ENCODE measurements at regions not wholly inside any gene's neighbourhood (a gene's known extent, or its start where the extent isn't known, plus 50 kb on each side); places are given as distances from the start of the nearest gene placed in this dataset.
"Not testable (repeated sequence)": the region's sequence is repeated elsewhere in the genome, so short reads cannot be mapped to it uniquely, and the experiment has no call there.

DNA sequence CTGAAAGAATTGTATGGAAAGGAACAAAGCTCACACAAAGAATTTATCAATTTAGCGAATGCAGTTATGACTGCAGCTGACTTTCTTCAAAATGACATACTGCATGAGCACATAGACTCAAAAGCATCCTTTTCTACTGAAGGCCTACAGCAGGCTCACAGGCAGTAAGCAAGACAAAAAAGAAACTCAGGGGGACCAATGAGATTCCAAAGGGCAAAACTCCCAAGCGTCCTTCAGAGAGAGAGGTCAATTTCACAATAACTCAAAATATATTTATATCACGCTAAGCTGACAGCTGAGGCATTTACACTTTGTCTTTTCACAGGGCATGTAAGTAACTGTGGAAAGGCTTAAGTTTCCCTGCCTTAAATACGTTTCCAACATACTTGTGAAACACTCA, 427.9 kb upstream of the RASGRP1 start:
- DNase-seq: no peak

DNA sequence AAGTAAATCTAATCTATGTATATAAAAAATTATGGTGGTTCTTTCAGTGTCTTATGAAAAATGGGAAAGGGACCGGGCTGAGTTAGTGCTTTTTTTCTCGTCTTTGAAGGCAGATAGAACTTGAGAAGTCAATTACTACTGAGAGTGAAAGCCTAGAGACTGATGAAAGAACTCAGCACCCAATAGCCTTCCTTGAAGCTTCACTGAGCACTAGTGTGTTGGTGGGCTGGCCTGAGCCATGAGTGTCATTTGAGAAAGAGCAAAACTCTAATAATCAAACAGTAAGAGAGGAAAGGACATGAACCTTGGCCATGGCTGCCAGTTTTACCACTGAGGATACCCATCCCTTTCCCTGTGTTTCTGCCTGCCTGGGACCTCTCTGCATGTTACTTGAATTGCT, 428.3 kb upstream of the RASGRP1 start:
- DNase-seq: no peak

DNA sequence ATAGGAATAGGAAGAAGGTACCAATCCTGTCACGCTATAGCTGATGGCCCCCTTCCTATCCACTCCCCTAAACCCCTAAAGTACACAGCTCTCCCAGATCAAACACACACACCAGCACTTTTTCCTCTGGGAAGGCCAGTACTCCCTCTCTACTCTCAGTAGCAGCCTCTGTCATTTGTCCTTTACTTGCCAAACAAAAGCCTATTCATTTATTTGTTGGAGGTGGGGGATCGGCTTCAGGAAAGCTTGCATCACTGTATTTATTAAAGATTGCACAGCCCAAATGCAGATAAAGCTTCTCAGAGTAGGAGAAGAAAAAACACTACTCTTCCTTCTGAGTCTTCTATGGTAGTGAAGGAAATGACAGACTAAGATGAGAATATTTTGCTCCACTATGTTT, 429.7 kb upstream of the RASGRP1 start:
- no peak for DNase-seq

DNA sequence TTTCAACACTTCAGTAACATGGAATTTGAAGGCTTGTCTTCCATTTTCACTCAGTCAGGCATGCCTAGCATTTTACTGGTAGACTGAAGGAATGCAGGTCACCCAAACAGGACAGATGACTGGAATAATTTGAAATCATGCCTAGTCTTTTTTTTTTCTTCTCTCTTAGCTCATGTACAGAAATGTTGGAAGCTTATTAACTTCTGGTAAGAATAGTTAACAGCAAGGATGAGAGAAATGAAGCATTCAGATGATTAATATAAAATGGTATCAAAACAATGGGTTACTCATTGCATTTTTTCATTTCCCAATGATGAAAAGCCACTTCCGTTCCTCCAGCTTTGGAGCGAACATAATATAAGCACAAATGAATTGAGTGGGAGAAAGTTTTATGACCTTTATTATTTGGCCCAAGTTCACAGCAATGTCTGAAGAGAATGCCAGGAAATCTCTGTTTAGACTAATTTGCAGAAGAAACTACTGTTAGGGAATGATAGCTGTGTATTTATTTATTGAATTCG, 431.6 kb upstream of the RASGRP1 start:
- DNase-seq: no peak

DNA sequence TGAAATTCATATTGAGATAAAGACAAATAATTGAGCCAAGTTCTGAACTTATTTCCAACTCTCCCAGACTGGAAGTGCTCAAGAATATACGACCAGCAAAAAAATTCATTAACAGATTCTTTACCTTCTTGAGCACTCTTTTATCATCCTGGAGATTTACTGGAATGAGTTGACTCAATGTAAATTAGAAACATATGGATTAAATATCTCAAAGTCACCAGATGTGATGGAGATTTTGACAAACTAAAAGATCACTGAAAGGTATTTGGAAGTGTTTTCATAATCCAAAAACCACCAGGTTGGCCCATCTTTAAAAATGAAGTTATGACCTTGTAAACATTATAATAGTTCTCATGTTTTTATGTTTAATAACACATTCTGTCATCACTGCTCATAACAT, 433.2 kb upstream of the RASGRP1 start:
- no peak for DNase-seq

DNA sequence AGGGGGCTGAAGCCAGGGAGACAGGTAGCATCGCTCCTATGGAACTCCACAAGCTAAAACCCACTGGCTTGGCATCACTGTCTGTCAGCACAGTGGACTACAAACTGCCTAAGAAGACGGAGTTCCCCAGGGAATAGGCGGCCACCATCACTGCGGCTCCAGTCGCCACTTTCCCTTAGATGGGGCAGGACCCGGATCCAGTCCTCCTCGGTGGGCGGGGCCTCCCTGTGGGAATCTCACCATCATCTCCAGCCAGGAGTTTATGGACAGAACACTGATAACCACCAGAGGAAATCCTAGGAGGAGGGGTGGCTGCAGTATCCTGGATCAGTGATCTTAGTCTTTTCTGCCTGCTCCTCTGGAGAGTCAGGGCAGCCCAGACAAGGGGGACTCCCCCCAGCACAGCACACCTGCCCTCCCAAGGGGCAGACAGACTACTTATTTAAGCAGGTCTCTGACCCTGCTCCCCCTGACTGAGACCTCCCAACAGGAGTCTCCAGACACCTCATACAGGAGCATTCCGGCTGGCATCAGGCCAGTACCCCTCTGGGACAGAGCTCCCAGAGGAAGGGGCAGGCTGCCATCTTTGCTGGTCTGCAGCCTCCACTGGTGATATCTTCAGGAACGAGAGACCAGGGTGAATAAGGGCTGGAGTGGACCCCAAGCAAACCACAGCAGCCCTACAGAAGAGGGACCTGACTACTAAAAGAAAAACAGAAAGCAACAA, 435.6 kb upstream of the RASGRP1 start:
- DNase-seq: no peak

DNA sequence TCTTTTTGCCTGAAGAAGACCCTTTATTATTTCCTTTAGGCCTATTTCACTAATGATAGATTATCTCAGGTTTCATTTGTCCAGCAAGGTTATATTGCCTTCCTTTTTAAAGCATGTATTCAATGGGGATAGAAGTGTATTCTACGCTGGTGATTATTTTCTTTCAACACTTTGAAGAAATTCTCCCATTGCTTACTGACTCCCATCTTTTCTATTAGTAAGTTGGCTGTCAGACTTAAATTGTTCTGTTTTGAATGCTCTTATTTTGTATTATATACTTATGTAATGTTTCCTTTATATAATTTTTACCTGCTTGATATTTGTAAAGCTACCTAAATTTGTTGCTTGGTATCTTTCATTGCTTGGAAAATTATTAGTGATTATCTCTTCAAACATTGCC, 445.1 kb upstream of the RASGRP1 start:
- DNase-seq: no peak

DNA sequence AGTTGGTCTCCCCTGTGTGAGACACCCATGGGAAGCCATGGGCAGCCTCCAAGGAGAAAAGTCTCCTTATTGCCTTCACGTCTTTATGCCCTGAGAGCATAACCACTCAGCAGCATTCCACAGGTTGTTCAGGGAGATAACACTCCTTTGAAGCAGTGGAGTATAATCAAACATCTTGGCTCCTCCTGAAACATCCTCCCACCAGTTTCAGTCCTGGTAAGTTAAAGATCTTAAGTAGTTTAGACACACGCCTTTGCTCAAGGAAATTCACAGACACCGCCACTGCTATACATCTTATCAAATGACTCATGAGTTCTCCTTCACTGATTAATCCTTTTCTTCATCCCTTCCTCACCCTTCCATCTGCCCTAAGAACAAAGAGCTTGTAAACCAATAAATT, 446.5 kb upstream of the RASGRP1 start:
- not testable (repeated sequence) for DNase-seq

DNA sequence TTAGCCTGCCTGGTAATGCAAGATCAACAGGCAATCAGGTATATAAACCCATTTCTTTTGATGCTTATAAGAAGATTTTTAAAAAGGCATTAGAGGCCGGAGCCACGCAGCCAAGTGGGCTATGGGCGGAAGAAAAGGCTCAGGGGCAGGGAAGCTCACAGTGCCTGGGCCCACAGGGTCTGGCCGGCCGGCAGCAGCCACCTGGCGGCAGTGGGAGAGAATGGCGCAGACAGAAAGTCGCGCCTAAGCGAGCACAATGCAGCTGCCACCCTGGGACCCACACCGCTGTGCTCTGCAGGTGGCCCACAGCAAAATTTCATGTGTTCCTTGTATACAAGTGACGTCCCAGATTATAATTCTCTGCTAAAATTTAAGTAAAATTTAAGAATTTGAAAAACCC, 448.6 kb upstream of the RASGRP1 start:
- no peak for DNase-seq

DNA sequence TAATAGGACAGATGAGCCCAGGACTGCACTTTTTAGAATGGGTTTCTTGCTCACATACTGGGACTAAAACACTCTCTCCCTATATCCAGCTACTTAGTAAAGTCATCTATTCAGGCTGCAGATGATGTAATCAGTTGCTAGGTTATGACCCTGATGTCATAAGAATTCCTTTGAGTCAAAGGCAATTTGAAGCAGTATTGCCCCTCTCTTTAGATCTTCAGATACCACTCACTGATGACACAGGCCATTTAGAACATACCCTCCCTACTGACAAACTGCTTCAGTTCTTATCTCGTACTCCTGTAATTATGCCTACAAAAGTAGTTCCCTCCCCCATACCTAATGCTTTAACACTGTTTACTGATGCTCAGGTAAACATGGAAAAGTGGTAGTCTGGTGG, 450.1 kb upstream of the RASGRP1 start:
- DNase-seq: no peak

DNA sequence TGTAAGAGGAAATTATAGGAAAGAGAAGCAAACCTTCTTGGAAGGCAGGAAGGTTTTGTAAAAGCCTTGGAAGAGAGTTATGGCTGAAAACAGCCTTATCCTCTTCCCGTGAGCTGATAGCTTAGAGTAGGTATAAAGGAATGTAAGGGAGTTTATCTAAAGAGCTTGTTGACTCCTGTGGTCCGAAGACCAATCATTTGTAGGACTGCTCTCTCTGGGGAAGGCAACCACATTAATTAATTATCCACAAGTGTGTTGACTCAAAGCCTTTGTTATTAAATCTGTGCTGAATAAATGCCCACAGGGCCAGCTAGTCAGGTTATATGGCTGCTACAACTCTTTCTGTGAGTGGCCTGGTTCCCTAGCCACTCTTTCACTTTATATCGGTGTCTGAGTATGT, 452.1 kb upstream of the RASGRP1 start:
- DNase-seq: peak; percentile 33

DNA sequence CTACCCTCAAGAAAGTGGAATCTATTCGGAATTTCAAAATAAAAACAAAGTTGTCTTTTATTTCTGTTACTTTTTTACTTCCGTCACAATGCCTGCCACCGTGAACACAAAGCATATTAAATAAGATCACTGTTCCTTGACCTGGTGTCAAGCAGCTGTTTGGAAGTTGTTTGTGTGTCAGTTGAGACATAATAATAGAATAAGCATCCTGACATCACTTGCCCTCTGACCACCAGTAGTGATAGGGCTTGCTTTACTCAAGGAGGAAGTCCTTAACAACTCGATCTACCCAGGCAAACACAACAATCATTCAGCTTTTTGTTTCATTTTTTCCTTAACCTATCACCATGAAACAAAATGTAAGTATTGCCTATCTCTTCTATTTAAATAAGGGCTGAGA, 454.4 kb upstream of the RASGRP1 start:
- DNase-seq: no peak

DNA sequence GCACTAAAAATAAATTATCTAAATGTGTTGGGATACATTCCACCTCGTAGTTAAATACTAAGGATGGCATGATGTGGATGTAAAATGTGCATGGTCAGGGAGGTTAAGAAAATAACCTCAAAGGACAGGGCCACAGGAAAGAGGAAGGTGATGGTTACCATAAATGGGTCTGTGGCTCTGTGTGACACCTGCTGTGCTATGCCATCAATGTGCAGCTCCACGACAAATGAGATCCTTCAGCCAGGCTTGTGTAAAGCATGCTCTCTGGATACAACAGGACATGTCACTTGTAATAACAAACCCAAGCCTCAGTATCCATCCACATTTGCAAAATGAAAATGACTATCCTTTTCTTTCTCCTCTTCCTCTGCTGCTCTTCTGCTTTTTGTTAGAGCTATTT, 456.7 kb upstream of the RASGRP1 start:
- no peak for DNase-seq

DNA sequence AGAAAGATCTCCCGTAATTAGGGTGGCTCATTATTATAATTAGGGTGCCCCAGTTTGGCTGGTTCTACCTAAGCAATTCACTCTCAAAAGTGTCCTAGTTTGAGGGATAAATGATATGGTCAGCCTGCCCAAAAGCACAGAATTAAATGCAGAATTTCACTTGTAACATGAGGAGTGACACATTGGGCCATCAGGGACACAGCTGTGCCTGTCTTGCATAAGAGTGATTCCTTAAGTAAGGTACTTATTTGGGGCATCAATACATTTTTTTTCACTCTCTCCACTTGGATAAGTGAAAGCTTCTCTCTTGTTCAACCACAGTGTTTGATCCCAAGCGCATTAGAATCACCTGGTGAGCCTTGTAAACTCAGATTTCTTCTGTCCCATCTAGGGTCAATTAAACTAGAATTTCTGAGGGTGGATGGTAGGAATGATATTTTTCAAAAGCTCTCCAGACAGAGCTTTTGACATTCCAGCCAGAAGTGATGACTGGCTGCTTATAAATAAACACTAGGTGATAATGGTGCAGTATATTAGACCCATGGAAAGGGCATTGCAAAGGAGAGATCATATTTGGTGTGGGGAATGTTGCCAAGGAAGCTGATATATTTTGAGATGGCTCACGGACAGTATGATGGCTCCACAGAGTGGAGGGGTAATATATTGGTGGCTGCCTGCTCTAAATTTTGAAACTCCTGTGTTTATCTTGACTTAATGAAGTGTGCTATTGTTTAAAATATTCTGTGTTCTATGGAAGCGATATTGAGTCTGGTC, 458.1 kb upstream of the RASGRP1 start:
- no peak for DNase-seq

DNA sequence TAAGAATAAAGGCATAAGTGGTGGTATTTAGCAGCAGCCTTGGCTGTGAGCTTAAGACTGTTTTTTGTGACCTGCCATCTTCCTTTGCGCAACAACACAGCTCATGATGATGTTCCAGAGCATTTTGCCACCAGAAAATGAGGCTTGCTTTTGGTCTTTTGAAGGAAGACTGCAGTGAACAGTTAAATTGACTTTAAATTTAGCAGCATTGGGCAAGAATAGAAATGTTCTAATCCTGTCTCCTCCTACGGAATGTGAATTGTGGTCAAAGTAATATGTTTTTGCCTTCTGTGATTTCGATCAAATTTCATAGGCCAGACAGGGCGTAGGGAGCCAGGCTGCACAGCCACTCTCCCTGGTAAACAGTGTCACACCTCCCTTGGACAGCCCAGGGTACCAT, 460.7 kb upstream of the RASGRP1 start:
- DNase-seq: no peak

DNA sequence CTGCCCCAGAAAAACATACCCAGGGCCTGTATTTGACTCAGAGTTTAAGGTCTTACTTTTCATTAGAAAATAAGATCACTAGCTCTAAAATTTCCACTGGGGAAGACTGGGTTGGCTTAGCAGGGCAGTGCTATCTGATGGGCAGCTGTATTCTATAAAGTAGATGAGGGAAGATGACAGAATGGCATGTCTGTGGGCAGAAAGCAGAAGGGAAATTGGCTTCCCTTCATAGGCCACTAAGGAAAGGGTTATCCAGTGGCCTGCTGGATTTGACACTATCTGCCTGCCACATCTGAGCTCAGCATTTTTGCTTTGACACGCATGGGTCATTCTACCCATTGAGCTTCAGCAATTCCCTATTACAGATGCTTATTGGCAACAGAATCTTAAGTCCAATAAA, 461.3 kb upstream of the RASGRP1 start:
- DNase-seq: no peak

DNA sequence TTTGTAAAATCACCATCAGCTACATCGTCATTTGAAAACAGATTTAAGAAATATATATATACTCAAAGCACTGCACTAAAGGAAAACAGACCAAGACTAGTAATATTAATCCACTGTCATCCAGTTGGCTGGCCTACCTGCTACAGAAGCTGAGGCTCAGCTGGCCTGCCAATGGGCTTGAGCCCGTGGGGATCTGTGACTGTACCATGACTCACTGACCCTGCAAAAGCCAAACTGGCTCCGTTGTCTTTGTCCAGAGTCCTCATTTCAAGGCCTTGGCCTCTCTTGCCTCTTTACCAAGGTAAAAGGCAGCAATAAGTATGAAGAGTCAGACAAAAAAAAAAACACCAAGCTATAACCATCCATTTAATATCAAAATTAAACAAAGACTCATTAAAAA, 463.5 kb upstream of the RASGRP1 start:
- DNase-seq: peak; percentile 24

DNA sequence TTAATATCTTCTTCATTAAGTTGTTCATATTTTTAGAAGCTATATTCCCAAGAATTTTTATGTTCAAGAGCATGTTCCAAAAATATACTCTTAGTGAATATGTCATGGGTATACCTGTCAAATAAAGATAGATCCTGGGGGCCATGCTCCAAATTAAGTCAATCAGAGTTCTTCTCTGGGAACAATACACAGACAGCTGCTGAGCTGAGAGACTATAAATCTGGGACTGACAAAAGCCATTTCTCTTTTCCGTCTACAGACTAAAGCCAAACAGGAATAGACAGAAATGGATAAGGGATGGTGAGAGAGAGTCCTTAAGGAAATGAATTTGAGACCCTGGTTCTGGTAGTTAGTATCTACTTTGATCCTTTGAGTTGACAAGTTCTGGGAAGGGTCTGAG, 465.1 kb upstream of the RASGRP1 start:
- no peak for DNase-seq

DNA sequence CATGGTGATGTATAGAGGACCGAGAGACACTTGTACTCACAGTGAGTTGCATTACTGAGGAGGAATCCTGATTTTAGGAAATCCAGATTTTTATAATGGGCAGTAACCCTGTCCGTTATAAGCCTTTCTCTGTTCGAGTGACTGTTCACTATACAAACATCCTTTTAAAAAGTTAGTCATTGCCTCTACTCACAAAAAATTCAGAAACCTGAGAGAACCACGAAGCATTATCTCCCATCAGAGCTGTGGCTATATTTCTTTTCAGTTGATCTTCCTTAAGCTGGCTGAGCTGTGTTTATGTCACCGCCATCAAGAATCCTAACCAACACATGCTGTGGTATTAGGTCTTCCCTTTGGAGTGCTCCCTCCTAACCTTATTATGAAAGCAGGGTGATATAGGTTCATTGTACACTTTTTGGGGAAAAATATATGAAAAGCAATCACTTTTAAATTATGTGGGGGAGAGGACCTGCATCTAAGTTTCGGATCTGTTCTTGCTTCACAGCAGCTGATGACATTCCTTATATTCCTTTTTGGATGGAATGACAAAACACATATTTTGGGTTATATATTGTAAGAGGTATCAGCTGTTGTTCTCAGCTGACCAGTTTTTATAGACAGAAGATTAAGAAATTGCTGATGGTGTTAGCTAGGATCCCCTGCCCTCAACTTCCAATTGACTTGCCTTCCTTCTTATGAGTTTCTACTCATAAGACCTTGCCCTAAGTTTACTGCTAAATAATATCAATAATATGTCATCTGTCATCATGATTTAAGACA, 465.9 kb upstream of the RASGRP1 start:
- DNase-seq: no peak

DNA sequence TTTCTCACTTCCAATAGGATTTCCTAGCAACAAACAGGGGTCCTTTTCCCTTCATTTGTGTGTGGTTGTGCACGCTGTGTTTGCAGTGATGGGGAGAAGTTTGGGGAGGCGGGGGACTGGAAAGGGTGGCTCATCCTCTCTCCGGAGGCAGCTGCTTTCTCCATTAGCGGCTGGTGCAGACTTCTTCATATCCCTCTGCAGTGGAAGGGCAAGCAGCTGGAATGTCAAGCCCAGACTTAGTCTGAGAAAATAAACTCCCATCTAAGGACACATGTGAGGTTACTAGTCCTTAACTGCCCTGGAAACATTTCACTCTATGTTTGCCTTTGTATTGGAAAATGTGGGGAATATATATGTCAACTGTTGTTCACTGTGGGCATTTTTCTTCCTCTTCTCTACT, 467.0 kb upstream of the RASGRP1 start:
- no peak for DNase-seq

DNA sequence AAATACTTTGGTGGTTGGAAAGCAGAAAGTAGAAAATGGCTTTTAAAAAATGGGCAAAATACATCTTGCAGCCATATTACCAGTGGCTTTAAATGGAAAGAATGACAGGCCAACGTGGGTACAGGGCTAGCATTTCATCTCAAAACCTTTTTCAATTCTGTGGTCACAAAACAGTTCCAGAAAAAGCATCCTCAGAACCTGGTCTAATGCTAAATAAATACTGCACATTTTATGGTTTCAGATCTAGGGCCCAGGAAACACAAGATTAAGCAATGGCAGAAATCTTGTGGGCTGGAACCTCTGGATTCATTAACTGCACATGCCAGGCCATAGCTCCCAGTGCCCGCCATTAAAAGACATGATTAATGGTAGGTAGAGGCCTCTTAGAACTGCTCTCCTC, 470.2 kb upstream of the RASGRP1 start:
- no peak for DNase-seq

DNA sequence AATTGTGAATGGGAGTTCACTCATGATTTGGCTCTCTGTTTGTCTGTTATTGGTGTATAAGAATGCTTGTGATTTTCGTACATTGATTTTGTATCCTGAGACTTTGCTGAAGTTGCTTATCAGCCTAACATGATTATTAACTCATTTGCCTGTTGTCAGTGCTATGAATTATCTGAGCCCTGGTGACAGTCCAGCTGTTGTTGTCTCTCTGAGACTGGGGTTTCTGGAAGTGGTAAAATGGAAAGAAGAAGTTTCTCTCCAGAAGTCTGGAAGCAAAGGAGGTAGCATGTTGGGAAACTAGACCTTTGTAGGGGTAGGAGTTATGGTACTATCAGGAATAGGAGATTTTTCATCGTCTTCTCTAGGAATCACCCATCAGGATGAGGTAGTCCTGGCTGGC, 473.0 kb upstream of the RASGRP1 start:
- DNase-seq: not testable (repeated sequence)

DNA sequence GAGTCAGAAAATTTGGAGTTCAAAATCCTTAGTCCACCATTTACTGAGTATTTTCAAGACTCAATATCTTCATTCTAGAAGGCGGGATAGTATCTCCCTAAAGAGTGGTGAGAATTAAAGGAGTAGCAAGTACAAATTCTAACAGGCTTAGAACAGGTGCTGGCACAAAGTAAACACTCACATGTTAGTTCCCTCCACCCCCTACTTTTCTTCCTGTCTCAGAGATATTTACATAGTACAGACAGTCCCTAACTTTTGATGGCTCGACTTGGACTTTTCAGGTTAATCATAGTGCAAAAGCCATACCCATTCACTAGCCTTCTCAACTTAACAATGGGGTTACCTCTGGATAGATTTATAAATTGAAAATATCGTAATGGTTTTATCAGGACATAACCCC, 476.2 kb upstream of the RASGRP1 start:
- no peak for DNase-seq

Measured in T1000 (cell line).